ENCODE measurements at regions not wholly inside any gene's neighbourhood (a gene's known extent, or its start where the extent isn't known, plus 50 kb on each side); places are given as distances from the start of the nearest gene placed in this dataset.

DNA sequence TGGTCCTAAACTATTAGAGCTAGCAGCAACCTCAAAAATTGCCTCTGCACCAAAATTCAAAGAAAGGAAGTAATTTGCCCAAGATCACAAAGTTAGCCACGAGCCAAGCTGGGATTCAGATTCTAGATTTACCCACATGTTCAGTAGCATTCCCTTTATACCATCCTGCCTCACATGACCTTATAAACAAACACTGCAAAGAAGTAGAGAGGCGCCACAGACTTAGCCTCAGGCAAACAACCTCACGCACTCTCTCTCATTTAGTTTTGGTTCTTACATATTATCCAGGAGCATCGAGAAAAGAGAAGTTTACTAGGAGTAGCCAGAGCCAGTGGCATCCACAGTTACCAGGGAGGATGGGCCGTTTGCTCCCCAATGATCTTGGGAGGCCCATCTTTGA is 226.6 kb downstream of the OSR1 start:
- DNase-seq (ENCODE audit: insufficient read length, low spot score) (no peak), FAIRE-seq (no peak)
- TF ChIP-seq, protein P1, sequence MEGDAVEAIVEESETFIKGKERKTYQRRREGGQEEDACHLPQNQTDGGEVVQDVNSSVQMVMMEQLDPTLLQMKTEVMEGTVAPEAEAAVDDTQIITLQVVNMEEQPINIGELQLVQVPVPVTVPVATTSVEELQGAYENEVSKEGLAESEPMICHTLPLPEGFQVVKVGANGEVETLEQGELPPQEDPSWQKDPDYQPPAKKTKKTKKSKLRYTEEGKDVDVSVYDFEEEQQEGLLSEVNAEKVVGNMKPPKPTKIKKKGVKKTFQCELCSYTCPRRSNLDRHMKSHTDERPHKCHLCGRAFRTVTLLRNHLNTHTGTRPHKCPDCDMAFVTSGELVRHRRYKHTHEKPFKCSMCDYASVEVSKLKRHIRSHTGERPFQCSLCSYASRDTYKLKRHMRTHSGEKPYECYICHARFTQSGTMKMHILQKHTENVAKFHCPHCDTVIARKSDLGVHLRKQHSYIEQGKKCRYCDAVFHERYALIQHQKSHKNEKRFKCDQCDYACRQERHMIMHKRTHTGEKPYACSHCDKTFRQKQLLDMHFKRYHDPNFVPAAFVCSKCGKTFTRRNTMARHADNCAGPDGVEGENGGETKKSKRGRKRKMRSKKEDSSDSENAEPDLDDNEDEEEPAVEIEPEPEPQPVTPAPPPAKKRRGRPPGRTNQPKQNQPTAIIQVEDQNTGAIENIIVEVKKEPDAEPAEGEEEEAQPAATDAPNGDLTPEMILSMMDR (IDR thresholded peaks at IDR 0.05; ENCODE audit: insufficient read depth, missing control alignments), result no peak

DNA sequence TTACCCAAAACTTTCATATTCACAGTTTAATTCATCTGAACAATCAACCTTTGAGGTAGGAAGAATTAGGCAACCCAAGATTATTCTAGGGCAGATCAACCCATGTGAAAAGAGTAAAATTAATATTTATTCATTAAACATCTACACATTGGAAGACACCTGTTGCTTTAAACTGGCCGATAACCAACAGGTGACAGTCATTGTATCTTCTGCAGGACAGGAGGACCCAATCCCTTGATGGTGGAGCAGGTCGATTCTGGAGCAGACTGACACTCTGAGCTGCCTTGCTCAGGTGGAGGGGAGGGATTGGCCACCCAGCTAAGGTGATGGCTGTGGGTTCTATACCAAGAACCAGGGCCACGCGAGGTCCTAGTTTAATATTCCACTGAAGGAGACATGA is 230.3 kb downstream of the OSR1 start:
- DNase-seq (ENCODE audit: insufficient read length, low spot score), result no peak
- TF ChIP-seq, protein P1 (IDR thresholded peaks at IDR 0.05; ENCODE audit: insufficient read depth, missing control alignments), result no peak
- no peak for FAIRE-seq

DNA sequence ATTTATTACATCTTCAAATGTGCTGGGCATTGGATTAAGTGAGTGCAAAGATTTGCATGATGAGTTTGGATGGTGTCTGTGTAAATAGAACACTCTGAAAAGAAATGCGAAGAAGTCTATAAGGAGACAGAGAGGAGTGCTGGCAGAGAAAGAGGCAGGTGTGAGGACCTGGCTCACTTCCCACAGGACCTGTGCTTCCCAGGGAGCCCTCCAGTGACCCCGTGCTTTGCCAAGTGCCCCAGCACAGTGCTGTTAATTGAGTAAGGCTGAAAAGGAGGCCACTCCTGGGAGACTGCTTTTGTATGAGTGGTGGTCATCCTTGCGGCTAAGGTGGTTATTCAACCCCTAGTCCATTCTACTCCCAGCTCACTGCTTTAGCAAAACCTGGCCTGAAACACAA is 230.8 kb downstream of the OSR1 start:
- FAIRE-seq (no peak), DNase-seq (ENCODE audit: insufficient read length, low spot score) (no peak)
- TF ChIP-seq, protein P1 (IDR thresholded peaks at IDR 0.05; ENCODE audit: insufficient read depth, missing control alignments), result no peak

DNA sequence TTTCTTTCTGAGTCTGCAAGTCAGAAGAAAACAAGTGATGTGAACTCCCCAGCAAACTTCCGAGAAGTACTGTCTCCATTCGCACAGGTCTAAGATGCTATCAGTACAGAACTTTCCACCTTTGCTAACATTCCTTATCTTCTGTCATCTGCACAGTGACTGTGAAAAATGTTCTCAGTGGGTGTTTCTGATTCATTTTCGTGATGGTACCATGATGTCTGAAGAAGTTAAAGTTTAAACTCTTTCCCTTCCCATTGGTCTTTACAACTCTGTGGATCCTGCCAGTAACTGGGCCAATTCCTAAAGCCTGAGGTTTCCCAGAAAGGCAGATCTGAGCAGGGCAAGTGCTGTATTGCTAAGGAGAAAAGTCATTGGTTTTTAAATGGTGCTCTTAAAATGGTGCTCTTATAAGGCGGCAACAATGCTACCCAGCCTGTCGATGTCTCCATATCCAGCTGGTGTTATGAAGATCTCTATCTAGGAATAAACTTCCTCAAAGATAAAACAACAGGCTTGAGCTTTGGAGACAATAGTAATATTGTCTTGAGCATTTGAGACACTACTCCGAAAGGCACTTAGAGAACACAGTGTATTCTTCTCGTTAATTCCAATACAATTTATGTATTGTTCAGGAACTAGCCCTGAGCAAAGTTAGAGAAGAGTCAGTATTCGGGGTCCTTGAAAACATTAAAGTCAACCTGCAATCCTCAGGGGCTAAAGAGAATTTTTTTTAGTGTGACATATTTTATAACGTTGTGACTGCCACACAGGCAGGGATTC is 232.3 kb downstream of the OSR1 start:
- TF ChIP-seq, protein P1 (IDR thresholded peaks at IDR 0.05; ENCODE audit: insufficient read depth, missing control alignments), result no peak
- FAIRE-seq, result no peak
- no peak for DNase-seq (ENCODE audit: insufficient read length, low spot score)

DNA sequence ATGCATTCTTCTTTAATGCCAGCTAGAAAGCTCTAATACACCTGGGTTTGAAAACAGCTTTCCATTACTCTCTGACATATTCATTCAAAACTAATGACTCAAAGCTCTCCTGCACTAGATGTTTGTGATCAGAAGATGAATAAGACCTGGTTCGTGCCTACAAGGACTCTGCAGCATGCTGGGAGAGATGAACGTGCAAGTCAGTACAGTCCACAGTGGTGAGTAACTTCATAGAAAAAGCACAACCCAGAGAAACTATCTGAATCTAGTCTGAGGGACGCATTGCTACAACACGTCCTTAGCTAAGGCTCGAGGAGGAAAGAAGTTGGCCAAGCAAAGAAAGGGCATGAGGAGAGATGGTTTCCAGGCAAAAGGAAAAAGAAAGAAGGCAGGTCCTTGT is 234.3 kb downstream of the OSR1 start:
- no peak for DNase-seq (ENCODE audit: insufficient read length, low spot score)
- FAIRE-seq, result no peak
- TF ChIP-seq, protein P1 (IDR thresholded peaks at IDR 0.05; ENCODE audit: insufficient read depth, missing control alignments), result no peak

DNA sequence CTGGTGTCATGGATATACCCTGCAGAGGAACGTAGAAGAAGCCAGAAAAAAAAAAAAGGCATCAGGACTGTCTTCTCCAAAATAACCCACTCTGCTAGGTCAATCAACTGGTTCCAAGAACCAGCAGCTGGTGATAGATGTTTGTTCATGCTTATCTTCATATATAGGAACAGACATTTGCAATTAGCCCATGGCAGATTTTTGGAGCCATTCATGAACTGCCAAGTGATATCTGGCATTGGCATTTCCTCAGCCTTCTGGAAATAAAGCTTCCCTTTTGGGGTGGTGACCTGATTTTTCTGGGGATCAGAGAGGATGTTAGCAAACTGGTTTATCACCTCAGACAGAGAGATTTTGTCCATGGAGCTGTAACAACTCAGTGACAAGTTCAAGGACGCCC is 234.9 kb downstream of the OSR1 start:
- FAIRE-seq, result no peak
- TF ChIP-seq, protein P1 (IDR thresholded peaks at IDR 0.05; ENCODE audit: insufficient read depth, missing control alignments), result no peak
- DNase-seq (ENCODE audit: insufficient read length, low spot score), result no peak

DNA sequence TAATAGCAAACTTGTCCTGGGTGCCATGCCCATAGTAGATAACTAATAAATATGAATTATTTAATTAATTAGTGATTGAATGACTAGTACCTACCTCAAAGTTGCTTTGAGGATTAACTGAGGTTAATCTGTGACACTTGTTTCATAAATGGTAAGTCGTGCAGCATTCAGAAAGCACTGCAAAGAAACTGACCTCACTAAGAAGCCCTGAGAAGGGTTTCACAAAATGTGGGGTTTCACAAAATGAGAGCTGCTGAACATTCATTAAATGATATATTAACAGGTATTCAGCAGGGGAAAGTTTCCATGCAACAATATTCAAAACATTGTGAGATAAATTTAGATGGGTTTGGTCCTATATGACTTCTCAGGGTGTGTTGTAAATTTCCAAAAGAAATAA is 236.2 kb downstream of the OSR1 start:
- DNase-seq (ENCODE audit: insufficient read length, low spot score) (no peak), FAIRE-seq (no peak)
- TF ChIP-seq, protein P1 (IDR thresholded peaks at IDR 0.05; ENCODE audit: insufficient read depth, missing control alignments), result no peak

All from D721Med (cell line).